Central memory CD8-positive, alpha-beta T cell (primary cell): ENCODE measurements at regions not wholly inside any gene's neighbourhood (a gene's known extent, or its start where the extent isn't known, plus 50 kb on each side); places are given as distances from the start of the nearest gene placed in this dataset.
"Not testable (repeated sequence)": the region's sequence is repeated elsewhere in the genome, so short reads cannot be mapped to it uniquely, and the experiment has no call there.

Experiments used
- ATAC-seq: fragments of 150-1000 bp; cut with Tn5 transposase; replicated peaks from 2 replicates; pipeline ENCODE4 v1.10.0; 2022; ENCODE audit warnings: mild to moderate bottlenecking, moderate FRiP score, moderate number of reproducible peaks; ENCODE audit not compliant: poor library complexity, severe bottlenecking; ENCODE audit errors: extremely low read depth
- DNase-seq, 2 donors: peaks; one replicate each; pipeline ENCODE4 v3.0.0; 2021; ENCODE audit warnings: low spot score in 2 of 2
- H3K27ac Mint-ChIP-seq: one replicate; pipeline ENCODE4 v1.8.0; 2022; ENCODE audit warnings: low read depth, mild to moderate bottlenecking, moderate library complexity, mixed read lengths
- H3K27me3 Mint-ChIP-seq: one replicate; pipeline ENCODE4 v1.8.0; 2022; ENCODE audit warnings: mixed read lengths
- H3K36me3 Mint-ChIP-seq: one replicate; pipeline ENCODE4 v1.8.0; 2022; ENCODE audit warnings: mild to moderate bottlenecking, moderate library complexity, mixed read lengths; ENCODE audit not compliant: insufficient read depth
- H3K4me1 Mint-ChIP-seq: one replicate; pipeline ENCODE4 v1.8.0; 2022; ENCODE audit warnings: mixed read lengths
- H3K4me3 Mint-ChIP-seq: one replicate; pipeline ENCODE4 v1.8.0; 2022; ENCODE audit warnings: mild to moderate bottlenecking, moderate library complexity, mixed read lengths
- H3K9me3 Mint-ChIP-seq: one replicate; pipeline ENCODE4 v1.8.0; 2022; ENCODE audit warnings: mixed read lengths

DNA sequence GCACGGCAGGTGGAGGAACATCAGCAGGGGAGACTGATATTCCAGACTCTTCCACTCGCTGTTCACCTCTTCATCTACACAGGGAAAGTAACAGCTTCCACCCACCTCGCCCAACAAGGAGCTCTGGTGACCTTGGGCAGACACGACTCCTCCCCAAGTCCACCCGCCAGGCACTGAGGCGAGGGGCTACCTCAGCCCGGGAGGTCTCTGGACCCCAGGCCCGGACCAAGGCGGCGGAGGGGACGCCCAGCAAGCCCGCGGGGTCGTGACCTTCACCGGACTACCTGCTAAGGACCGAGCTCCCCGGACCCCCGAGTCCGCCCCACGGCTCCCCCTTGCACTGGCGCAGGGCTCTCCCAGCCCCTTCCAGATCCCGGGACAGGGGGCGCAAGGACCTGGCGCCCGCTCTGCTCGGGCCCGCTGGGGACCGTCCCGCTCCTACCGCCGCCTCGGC is 70.2 kb upstream of the LPCAT1 start:
- DNase-seq, result no peak

DNA sequence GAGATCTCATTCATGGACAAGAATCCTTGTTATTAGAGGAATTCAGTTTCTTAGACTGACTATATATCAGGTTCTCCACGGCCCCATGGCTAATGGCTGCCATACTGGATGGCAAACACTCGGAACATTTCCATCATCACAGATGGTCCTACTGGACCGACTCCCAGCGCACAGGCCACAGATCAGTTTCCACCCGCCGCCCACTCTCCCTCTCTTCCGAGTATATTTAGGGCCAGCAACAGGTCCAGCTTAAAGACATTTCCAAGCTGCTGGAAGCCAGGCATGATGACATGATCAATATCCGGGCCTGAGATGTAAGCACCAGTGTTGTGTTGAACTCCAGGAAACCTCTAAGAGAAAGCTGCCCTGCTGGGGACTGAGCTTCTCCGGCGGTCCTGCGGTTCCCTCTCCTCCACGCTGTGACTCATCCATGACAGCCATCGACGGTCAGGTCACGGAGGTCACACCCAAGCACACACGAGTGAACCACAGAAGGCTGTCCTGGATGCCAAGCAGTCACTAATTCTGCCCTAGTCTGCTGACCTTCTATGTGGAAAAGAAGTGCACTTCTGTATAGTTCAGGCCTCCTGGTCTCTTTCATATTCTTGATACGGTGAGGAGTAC is 64.4 kb upstream of the LPCAT1 start:
- not testable (repeated sequence) for H3K4me1 Mint-ChIP-seq, H3K27ac Mint-ChIP-seq, H3K9me3 Mint-ChIP-seq, DNase-seq, ATAC-seq, H3K4me3 Mint-ChIP-seq, H3K27me3 Mint-ChIP-seq
- peaks cover 20% of the 10 kb centered on the region for H3K36me3 Mint-ChIP-seq

More for the DNA sequence above, 70.2 kb upstream of the LPCAT1 start:
- Mint-ChIP-seq H3K4me1 (peaks cover 5% of the 10 kb centered on the region), H3K27me3 (no peaks in the 10 kb centered on the region), H3K9me3 (no peaks in the 10 kb centered on the region), H3K36me3 (peaks cover 8% of the 10 kb centered on the region), H3K4me3 (peak overlapping the region; percentile 81), H3K27ac (no peak overlapping the region)
- peak; percentile 4 for ATAC-seq

DNA sequence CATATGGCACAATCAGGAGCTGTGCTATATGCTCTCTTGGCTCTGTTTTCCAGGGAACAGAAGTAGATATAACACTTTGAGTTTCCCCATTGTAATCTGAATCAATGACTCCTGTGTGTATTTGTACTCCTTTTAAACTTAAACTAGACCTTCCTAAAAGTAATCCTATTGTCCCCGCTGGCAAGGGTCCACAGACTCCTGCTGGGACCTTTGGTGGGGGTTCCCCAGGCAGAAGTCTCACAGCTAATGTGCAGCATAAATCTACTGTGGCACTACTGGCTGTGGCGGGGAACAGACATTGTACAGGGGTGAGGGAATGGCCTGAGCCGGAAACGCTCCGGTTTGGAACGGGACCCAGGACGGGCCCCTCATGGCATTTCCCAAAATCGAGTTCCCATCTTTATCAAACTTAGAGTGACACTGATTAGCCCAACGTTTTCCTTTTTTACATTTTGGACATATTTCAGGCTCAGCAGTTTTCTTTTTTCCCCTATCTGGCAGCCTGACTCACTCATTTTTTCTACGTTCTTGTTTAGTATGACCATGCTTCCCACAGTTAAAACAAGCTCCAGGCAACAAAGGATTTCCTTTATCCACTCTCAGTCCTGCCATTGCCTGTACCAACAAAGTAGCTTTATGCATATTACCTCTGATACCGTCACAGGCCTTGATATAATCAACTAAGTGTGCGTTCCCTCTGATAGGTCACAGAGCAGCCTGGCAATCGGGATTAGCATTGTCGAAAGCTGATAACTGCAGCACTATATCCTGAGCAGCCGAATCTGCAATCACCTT is 59.5 kb upstream of the LPCAT1 start:
- H3K27ac Mint-ChIP-seq, H3K9me3 Mint-ChIP-seq, ATAC-seq, DNase-seq, H3K27me3 Mint-ChIP-seq, H3K4me3 Mint-ChIP-seq, H3K4me1 Mint-ChIP-seq: not testable (repeated sequence)
- peaks cover 25% of the 10 kb centered on the region for H3K36me3 Mint-ChIP-seq

DNA sequence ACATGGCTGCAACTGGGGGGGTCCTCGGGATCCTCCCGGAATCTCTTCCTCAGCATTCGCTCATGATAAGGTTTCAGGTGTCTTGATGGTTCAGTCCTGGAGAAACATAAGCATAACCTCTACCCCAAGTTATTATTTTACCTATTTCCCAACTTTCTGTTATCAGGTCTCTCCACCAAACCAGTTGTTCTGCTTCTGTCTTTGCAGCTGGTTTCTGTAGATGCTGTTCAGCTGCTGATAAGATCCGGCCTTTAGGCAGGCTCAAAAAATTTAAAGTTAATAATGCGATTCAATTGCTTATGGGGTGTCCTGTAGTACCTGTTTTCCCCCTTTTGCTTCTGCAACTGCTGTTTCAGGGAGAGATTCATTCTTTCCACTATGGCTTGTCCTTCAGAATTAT is 55.6 kb upstream of the LPCAT1 start:
- H3K27me3 Mint-ChIP-seq, ATAC-seq, DNase-seq, H3K4me1 Mint-ChIP-seq, H3K9me3 Mint-ChIP-seq, H3K27ac Mint-ChIP-seq, H3K4me3 Mint-ChIP-seq: not testable (repeated sequence)
- H3K36me3 Mint-ChIP-seq, result peaks cover 22% of the 10 kb centered on the region

DNA sequence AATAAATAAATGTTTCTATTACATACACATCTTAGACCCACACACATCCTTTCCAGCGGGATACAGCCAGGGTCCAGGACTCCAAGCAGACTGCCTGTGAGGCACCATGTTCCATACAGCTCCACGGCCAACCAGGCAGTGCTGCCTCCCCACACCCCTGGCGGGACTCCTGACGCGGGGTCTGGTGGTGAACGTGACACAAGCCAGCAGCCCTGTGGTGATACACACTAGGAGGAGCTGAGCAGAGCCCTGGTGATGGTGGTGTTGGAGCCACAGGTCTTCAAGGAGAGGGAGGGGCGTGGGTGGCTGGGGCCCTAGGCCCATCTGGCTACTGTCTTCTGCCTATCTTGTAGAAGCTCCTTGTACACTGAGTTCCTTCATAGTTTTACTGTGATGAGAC is 53.1 kb upstream of the LPCAT1 start:
- H3K27me3 Mint-ChIP-seq, DNase-seq, H3K4me1 Mint-ChIP-seq, ATAC-seq, H3K9me3 Mint-ChIP-seq, H3K4me3 Mint-ChIP-seq: not testable (repeated sequence)
- Mint-ChIP-seq H3K27ac (peak overlapping the region; percentile 13), H3K36me3 (peaks cover 18% of the 10 kb centered on the region)

DNA sequence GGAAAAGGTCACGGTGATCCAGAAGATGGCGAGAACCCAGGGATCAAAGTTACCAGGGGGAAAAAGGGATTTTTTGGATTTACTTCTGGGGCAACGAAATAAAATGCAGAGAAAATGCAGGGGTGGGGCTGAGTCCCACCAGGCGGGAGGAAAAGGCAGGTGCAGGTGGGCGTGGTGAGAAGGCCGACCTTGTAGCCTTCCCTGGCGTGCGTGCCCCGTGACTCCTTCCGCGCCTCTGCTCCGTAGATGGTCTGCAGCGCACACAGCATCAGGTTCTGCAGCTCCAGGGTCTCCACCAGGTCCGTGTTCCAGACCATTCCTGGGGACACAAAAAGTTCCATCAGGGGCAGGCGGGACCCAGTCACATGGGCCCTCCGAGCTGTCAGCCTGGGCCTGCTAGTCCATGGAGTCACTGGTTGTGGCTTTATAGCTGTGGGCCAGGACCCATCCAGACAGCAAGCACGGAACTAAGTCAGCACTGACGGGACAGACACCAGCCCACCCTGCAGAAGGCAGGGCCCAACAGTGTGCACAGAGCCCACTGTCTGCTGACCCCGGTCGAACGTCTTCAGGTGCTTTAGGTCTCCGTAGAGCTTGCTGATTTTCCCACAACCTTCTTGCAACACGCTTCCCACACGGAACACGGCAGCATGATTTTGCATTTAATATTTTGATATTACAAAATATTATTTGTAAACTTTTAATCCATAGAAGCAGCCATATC is 52.4 kb upstream of the LPCAT1 start:
- not testable (repeated sequence) for ATAC-seq, DNase-seq, H3K4me3 Mint-ChIP-seq, H3K27me3 Mint-ChIP-seq, H3K4me1 Mint-ChIP-seq, H3K27ac Mint-ChIP-seq, H3K9me3 Mint-ChIP-seq
- H3K36me3 Mint-ChIP-seq, result peaks cover 16% of the 10 kb centered on the region

DNA sequence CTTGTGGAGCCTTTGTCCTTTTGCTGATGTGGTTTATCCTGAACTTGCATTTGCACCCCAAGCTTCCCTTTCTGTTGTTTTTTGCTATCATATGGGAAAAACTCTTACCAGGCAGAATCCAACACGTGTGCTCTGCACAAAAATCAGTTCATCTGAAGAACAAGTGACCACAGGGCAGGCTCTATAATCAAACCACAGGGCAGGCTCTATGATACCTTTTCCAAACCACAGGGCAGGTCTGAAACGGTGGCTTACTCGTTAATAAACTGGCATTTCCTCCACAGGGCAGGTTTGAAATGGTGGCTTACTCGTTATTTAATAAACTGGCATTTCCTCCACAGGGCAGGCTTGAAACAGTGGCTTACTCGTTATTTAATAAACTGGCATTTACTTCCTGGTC is 51.7 kb upstream of the LPCAT1 start:
- not testable (repeated sequence) for H3K27ac Mint-ChIP-seq, DNase-seq, H3K9me3 Mint-ChIP-seq, H3K4me3 Mint-ChIP-seq, H3K27me3 Mint-ChIP-seq, H3K4me1 Mint-ChIP-seq, ATAC-seq
- peaks cover 16% of the 10 kb centered on the region for H3K36me3 Mint-ChIP-seq

DNA sequence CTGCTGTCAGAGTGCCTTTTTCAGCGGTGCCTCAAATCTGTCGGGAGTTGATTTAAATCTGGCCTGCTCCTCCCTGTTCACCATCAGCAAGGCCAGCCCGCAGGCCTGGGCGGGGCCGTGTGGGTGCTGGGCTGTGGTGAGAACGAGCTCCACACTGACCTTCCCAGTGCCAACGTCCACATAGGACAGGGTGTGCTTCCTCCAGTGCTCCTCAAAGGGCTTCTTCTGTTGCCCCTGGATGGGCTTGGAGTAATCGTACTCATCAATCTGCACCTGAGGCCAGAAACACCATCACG is 50.2 kb upstream of the LPCAT1 start:
- not testable (repeated sequence) for H3K4me3 Mint-ChIP-seq, H3K9me3 Mint-ChIP-seq, H3K4me1 Mint-ChIP-seq, ATAC-seq, DNase-seq, H3K27me3 Mint-ChIP-seq
- Mint-ChIP-seq H3K36me3 (peaks cover 14% of the 10 kb centered on the region), H3K27ac (peak overlapping the region; percentile 68)

DNA sequence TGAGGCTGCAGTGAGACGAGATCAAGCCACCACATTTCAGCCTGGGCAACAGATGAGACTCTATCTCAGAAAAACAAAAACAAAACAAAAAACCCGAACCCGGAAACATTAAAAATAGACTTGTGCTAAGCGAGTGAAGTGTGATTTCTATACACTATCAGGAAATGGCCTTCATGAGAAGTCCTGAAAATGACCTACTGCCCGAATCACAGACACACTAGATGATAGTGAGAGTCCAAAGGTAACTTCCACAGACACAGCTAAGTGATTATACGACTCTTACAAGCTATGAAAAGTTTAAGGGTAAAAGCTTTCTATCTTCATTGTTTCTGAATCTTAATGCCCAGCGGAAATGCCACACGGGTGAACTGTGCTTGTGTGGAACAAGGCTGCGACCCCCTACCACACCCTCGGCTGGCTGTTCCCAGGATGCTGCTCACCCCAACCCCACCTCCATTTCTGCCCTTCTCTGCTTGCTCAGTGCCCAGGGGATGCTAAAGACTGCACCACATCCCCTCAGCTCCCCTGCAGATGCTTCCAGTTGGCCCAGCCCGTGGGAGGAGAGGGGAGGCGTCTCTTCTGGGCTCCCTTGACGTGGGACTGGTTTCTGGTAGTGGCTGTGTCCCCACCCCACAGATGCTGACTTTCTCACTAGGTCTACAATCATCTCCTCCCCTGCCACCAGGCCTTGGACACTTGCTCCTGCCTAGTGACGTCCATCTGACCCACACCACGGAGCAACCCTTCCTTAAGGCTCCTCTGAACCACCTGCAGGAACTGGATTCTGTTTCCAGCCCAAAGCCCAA is 49.7 kb upstream of the LPCAT1 start:
- not testable (repeated sequence) for DNase-seq, H3K9me3 Mint-ChIP-seq, ATAC-seq, H3K27me3 Mint-ChIP-seq, H3K4me1 Mint-ChIP-seq, H3K4me3 Mint-ChIP-seq
- H3K27ac Mint-ChIP-seq, result peak overlapping the region; percentile 68
- peaks cover 12% of the 10 kb centered on the region for H3K36me3 Mint-ChIP-seq
